ENCODE measurements at regions not wholly inside any gene's neighbourhood (a gene's known extent, or its start where the extent isn't known, plus 50 kb on each side); places are given as distances from the start of the nearest gene placed in this dataset.

DNA sequence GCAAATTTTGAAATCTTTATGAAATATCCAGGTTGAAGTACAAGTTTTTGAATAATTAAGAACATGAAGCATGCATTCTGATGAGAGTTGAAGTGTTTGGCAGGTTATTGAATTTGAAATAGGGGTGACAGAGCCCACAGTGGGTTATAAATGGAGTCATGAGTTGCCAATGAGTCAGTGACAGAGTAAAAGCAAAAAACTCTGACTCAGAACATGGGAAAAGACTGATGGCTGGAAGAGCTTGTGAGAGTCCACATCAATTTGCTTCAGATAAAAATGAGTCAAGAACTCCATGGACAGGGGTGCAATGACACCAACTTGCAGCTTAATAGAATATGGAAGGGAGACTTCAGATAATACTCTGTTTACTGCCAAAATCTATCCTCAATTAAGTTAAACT is 105.3 kb downstream of the SLC6A15 start:
- no peak for DNase-seq

DNA sequence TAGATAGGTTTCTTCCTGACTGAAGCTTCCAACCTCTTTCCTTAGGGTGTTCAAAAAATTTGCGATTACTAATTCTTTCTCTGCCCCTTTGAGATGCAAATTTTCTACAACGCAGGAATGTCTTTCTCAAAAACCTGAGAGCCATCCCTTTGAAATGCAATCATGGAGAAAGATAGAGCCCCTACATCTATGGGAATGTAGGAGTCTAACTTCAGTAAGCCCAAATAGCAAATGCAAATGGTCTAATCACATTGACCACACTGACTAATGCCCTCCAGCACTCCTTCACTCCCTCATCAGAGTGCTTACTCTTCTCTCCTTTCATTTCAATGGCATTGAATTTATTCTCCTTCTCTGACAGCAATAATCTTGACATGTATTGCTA is 107.1 kb downstream of the SLC6A15 start:
- no peak for DNase-seq

DNA sequence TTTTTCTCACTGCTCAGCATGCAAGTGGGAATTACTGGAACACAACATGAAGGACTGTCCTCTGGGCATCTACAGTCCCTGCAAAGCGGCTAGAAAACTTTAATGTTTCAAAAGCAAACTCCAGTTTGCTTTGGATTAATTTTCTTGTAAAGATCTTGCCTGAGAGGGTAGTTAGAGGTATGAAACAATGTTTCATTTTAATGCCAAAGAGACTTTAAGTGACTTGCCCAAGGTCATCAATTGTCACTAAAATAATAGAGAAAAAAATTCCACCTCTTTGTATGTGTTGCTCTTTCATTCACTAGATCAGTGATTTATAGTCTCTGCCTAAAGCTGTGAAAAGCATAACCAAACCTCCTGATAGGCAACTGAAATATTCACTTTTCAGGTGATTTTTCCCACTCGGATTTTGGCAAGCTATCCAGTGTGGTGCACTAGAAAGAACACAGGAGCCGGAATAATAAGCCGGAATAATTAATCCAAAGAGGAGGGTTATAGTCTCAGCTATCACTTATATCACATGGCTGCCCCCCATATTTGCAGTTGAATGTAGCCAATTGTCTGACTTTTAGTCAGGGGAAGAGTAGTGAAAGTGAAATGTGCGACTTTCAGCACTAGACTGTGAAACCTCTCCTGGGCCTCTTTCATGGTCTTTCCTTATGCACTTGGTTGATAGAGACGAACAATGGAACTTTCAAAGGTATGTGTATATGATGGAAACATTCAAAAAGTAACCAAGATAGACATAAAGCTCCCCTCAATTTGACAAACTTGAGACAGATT is 107.7 kb downstream of the SLC6A15 start:
- no peak for DNase-seq

DNA sequence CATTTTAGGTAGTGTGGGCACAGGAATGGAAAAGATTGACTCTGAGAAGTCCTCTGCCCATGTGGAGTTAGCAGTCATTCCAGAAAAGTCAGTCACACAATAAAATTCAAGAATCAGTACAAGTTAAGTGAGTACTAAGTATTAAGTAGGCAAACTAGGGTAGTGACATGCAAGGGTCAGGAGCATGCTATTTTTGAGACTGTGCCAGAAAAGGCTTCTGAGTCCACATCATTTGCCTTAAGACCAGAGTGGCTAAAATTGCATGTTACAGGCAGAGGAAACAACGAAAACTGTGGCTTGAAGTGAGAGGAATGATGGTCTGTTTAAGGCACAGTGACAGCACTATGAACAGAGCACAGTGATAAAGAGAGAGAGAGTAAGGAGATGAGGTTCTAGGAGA is 108.9 kb downstream of the SLC6A15 start:
- DNase-seq: no peak

- DNase-seq: peak; percentile 7
Observed at GRCh38 chr12:84802161-84802560, 110.4 kb downstream of the SLC6A15 start.

DNA sequence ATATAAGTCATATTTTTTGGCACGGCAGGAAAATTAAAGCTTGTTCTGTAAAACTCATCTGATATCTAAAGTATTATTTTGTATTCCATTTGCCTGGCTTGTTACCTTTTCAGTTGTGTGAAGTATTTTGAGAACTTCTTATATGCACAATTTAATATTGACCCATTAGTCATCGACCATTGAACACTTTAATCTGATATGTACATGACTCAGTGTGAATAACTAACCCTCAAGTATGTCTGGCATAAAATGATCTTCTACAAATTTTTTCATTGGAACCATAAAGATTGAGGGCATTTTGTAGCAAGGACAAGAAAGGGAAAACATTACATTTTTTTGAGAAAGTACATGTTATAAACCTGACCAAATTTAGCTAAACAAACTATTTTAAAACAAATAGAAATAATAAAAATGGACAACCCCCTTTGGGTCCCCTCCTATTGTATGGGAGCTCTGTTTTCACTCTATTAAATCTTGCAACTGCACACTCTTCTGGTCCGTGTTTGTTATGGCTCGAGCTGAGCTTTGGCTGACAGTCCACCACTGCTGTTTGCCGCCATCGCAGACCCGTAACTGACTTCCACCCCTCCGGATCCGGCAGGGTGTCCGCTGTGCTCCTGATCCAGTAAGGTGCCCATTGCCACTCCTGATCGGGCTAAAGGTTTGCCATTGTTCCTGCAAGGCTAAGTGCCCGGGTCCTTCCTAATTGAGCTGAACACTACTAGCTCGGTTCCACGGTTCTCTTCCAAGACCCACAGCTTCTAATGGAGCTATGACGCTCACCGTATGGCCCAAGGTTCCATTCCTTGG is 118.8 kb downstream of the SLC6A15 start:
- DNase-seq: no peak

GRCh38 chr12:84791444-84791843 is 121.2 kb downstream of the SLC6A15 start:
- DNase-seq: no peak

- no peak for DNase-seq
Observed at GRCh38 chr12:84789184-84789583, 123.4 kb downstream of the SLC6A15 start.

DNA sequence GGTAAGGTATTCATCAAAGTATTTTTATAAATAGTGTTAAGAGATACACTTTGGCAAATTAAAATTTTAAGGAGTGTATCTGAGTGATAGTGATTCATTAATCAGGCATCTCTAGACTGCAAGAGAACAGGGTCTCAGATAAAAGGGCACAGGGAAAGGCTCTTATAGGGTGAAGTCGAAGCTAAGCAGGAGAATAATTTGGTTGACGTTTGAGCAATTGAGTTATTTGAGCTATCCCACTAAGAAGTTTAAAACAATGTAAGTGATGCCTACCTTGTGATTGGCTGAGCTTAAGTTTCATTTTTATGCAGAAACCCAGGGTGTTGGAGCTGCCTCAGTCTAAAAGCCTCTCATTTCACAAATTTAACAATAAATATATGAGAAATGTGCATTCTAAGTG is 125.3 kb downstream of the SLC6A15 start:
- no peak for DNase-seq

DNA sequence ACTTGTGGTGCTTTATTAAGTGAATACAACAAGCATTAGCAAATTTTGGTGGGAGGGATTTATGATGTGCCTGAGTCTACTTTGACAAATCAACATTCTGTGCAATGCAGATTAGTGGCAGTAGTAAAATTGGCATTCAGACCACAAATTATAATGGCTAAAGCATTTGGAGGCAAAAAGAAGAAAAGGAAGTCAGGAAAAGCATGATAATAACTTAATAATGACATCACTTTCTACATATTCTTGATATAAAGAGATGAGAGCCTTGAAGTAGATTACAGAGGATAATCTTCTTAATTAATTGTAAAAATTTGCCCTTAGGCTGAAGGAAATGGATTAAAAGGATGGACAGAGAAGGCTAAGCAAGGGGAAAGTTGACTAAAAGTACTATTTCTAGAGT is 126.0 kb downstream of the SLC6A15 start:
- no peak for DNase-seq

DNA sequence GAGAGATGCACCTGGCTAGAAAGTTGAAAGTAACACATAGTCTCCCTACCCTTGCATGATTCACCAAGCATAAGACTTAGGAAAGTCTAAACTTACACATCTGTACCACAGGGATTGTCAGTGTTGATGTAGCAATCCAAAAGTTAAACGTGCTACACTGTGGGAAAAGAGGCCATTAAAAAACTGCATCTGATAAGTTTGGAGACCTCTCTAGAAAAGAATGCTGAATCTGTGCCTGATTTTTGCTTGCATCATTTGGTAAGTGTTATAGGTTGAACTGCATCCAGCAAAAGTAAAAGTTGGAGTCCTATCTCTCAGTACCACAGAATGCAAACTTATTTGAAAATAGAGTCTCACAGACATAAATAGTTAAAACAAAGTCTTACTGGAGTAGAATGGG is 126.6 kb downstream of the SLC6A15 start:
- peak; percentile 18 for DNase-seq

- no peak for DNase-seq
Observed at GRCh38 chr12:84785281-84785680, 127.3 kb downstream of the SLC6A15 start.

DNA sequence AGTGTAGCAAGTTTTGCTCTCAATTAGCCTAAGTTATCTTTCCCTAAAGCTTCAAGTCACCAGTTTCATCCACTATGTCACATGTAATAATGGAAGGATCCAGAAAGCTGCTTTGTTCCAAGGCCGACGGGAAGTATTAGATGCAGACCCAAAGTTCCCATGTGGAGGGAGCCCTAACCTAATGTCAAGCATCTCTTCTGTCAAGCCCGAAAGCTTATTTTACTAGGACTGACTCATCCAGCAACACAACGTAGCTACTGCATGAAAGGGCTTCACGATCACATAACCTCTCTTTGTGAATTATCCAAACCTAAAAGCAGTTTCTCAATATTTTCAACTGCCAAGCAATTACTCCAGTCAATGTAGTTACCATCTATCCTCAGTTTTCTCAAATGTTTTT is 133.4 kb downstream of the SLC6A15 start:
- no peak for DNase-seq

GRCh38 chr12:84772281-84772680 is 140.3 kb downstream of the SLC6A15 start:
- DNase-seq: no peak

GRCh38 chr12:84767079-84767478 is 145.5 kb downstream of the SLC6A15 start:
- DNase-seq: no peak

DNA sequence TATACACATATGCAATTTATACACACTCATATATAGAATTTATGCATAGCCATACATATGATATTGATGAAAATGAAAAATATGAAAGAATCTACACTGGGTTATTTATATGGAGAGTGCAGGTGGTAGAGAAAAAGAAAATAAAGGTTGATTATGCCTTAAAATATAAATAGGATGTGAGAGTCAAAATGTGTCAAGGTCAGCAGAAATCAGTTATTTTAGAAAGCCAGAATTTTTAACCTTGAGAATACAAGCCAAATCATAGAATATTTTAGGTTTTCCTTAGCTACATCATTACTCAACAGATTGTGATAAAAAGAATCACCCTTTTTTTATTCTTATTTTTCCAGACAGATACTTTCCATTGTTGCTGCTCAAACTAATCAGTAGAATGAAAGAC is 146.2 kb downstream of the SLC6A15 start:
- no peak for DNase-seq

GRCh38 chr12:84764001-84764400 is 148.6 kb downstream of the SLC6A15 start:
- DNase-seq: no peak

DNA sequence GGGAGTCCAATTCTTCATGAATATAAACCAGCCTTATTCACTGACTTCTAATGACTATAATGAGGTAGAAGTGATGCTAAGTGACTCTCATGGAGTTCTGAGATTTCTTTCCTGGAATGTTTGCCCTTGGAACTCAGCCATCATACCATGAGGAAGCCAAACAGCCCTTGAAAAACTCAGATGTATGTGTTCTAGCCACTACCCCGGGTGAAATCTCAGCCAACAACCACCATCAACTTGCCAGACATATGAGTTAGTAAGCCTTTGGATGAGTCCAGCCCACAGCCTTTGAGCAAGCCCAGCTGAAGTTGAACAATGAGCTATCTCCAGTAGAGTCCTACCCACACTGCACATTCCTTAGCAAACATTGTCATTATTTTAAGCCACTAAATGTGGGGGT is 149.5 kb downstream of the SLC6A15 start:
- DNase-seq: no peak

DNA sequence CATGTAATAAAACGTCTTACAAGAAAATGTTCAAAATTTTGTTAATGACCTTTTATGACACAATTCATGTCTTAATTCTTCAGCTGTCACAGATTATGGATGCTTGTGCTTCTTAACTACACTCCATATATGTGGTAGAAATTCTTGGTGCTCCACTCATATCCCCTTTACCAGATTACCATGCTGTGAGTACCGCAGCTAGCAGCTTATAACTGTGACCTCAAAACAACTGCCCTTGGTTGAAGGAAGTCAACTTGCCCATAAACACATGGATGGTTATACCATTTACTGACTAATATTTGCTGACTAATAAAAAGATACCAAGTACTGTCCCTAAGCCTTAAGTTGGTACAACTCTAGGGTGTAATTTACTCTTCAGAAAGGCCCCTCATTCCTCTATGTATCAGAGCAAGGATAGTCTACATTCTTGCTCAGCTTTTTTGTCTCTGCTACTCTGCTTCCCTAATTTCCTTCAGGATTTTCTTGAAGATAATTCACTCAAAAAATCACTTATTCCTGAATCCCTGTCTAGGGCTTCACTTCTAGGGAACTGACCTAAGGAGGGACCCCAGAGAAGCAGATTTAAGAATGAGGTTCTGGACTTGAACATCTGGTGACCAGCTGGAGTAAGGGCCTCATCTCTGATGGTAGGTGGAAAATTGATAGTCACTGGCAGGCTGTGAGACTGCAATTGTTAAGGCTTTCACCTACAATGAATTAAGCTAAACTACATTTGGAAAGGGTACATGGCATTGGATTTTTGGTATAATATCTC is 152.3 kb downstream of the SLC6A15 start:
- no peak for DNase-seq

- DNase-seq: no peak
Observed at GRCh38 chr12:84757978-84758377, 154.6 kb downstream of the SLC6A15 start.

DNA sequence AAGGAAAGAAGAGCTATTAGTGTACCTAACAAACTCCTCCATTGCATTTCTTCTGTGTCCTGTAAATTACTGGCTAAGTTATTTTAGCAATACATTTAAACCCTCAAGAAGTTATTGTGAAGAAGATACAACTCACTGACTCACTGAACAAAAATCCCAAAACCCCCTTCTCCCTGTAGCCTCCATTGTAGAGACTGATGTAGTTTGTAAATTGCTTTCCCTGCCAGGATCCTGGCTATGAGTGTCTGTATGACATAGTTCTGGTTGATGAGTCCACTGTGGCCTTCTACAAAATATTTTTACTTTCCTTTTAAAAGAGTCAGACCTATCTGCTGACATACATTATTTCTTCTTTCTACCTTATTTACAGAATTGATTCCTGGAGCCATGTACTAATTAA is 155.6 kb downstream of the SLC6A15 start:
- DNase-seq: no peak

DNA sequence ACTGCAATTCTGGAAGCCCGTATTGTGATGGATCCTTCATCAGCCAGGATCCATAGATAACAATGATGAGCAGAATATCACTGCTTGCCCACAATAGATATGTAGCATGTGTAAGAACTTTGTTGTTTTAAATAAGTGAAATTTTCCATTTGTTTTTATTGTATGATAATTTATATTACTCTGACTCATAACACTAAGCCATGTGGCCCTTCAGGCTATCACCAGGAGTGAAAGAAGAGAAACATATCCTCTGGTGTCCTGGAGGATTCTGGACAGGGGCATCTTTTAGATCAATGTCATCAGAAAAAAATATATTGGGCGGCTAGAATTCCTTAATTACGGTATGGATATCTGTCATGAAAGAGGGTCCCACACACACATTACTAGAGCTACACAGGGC is 167.5 kb downstream of the SLC6A15 start:
- DNase-seq: no peak

GRCh38 chr12:84741692-84742091 is 170.9 kb downstream of the SLC6A15 start:
- no peak for DNase-seq

All from skin of body (tissue), 1 donor.